Stimulated activated naive B cell treated with anti-CD40 and anti-IgM and Interleukin-4, amounts not matched to agents 10 μg/mL and 1 μg/mL and 100 μg/mL, for 72 hours (primary cell): ENCODE measurements at regions not wholly inside any gene's neighbourhood (a gene's known extent, or its start where the extent isn't known, plus 50 kb on each side); places are given as distances from the start of the nearest gene placed in this dataset.
"Not testable (repeated sequence)": the region's sequence is repeated elsewhere in the genome, so short reads cannot be mapped to it uniquely, and the experiment has no call there.

Experiments
- ATAC-seq, 2 donors: fragments of 150-1000 bp; cut with Tn5 transposase; replicated peaks; 2 replicates each; pipeline ENCODE4 v1.10.0; 2021; ENCODE audit warnings: moderate library complexity in 1 of 2
- DNase-seq: peaks from one replicate; pipeline ENCODE4 v3.0.0; 2021
- H3K27ac Mint-ChIP-seq: one replicate; pipeline ENCODE4 v1.8.0; 2022; ENCODE audit warnings: mild to moderate bottlenecking, mixed read lengths
- H3K27me3 Mint-ChIP-seq, 2 donors: one replicate each; pipeline ENCODE4 v1.8.0; 2022; ENCODE audit warnings: mixed read lengths in 2 of 2
- H3K36me3 Mint-ChIP-seq, 2 donors: one replicate each; pipeline ENCODE4 v1.8.0; 2022; ENCODE audit warnings: mixed read lengths in 2 of 2, mild to moderate bottlenecking in 1 of 2
- H3K4me1 Mint-ChIP-seq, 2 donors: one replicate each; pipeline ENCODE4 v1.8.0; 2022; ENCODE audit warnings: mixed read lengths in 2 of 2, mild to moderate bottlenecking in 1 of 2
- H3K4me3 Mint-ChIP-seq, 2 donors: one replicate each; pipeline ENCODE4 v1.8.0; 2022; ENCODE audit warnings: mild to moderate bottlenecking in 2 of 2, mixed read lengths in 2 of 2, moderate library complexity in 1 of 2
- H3K9me3 Mint-ChIP-seq, 2 donors: one replicate each; pipeline ENCODE4 v1.8.0; 2022; ENCODE audit warnings: mixed read lengths in 2 of 2, mild to moderate bottlenecking in 1 of 2

DNA sequence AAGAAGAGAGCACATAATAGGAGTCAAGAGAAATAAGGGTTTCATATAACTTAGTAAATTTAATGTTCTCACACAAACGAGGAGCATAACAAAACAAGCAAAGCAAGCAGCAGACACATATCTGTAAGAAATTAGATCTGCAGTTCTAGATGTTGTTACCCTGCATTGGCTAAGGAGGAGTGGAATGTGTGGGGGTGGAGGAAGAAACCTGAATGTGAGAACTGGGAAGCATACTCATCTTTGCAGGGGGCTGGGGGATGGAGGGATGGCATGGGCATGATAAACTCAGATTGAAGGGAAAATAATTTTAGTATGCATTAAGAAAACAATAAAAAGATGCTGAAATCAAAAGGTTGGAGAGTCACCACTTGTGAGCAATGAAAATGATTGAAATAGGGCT, 255.0 kb downstream of the LIG4 start:
- no peaks in the 10 kb centered on the region for H3K27me3 Mint-ChIP-seq
- H3K36me3 Mint-ChIP-seq, result no peaks in the 10 kb centered on the region
- H3K9me3 Mint-ChIP-seq, result peaks cover 0 to 2% of the 10 kb centered on the region in 2 donors
- ATAC-seq (no peak), DNase-seq (no peak)
- no peak overlapping the region for H3K4me3 Mint-ChIP-seq
- H3K27ac Mint-ChIP-seq, result no peak overlapping the region
- H3K4me1 Mint-ChIP-seq, result no peaks in the 10 kb centered on the region

DNA sequence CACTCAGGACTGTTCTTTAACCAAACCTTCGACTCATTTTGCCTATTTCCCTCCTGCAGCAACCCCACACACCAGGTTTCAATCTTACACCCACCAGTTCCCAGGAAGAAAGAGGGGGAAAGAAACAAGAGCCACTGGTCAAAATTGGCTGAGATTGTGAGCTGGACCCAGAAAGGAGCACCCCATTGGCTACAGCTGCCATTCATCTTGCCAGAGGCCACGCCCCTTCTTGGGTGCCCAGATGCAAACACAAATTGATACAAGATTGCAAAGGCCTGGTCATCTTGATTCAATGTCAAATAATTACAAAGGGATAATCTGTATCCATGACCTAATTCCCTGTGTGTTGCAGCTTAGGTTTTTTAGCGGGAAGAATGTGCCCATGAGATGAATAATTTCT, 258.4 kb downstream of the LIG4 start:
- peaks cover 1 to 3% of the 10 kb centered on the region in 2 donors for H3K9me3 Mint-ChIP-seq
- no peak overlapping the region for H3K4me3 Mint-ChIP-seq
- H3K4me1 Mint-ChIP-seq, result no peaks in the 10 kb centered on the region
- H3K27me3 Mint-ChIP-seq, result no peaks in the 10 kb centered on the region
- H3K27ac Mint-ChIP-seq, result no peak overlapping the region
- ATAC-seq, result no peak
- no peaks in the 10 kb centered on the region for H3K36me3 Mint-ChIP-seq
- no peak for DNase-seq

DNA sequence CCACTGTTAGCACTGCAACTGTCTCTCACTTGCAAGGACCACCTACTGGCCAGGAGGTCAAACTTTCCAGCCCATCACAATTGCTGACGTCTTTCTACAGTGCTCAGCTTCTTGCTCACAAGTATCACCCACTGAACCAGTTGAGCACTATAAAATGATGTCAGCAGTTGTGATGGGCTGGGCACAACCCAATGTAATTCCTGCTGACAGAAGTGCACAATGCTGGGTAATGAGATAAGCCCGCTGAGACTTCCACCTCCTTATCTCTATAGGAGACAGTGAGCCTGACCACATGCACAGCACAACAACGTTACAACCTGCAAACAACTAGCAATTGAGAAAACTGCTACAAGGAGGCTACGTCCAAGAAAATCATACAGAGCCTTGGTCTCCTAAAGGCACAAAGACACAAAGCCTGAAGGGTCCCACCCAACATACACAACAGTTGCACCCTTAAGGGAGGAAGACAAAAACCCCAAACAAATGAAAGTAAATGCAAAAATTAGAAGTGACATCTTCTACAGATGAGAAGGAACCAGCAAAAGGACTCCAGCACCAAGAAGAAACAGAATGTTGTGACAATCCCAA, 273.2 kb downstream of the LIG4 start:
- H3K36me3 Mint-ChIP-seq, result no peaks in the 10 kb centered on the region
- no peak for ATAC-seq
- no peak overlapping the region for H3K4me3 Mint-ChIP-seq
- H3K27ac Mint-ChIP-seq, result no peak overlapping the region
- H3K4me1 Mint-ChIP-seq, result no peaks in the 10 kb centered on the region
- H3K9me3 Mint-ChIP-seq, result peaks cover 11 to 20% of the 10 kb centered on the region in 2 donors
- DNase-seq, result no peak
- H3K27me3 Mint-ChIP-seq, result no peaks in the 10 kb centered on the region

DNA sequence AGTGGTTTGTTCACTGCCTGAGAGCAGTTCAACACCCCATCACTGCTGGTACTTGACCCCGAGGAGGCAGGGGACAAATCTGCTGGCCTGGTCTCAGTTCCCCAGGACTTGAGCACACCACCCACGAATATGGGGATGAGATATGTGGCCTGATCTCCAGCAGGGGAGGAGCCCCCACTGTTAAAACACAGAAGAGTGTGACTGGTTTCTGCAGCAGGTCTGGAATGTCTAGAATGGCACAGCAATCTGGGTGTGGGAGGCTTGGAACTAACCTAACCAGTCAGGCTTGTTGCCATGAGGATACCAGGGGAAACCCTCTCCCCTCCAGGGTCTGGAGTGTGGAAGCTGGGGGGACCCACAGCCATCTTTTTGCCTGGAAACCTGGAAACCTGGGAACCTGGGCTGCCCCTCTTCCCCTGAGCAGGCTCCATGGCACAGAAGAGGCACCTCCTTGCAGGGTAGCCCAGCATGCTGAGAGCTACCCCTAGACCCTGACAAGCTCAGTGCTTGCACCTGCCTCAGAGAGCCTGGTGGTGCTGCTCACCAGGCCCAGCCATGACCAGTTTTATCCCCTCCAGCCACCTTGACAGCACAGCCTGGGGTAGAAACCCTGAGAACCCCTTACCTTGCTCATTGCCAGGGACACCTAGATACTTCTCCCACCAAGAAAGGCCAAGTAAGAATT, 273.8 kb downstream of the LIG4 start:
- H3K36me3 Mint-ChIP-seq, result no peaks in the 10 kb centered on the region
- ATAC-seq (no peak), DNase-seq (no peak)
- H3K9me3 Mint-ChIP-seq, result peaks cover 9 to 20% of the 10 kb centered on the region in 2 donors
- H3K4me3 Mint-ChIP-seq, result no peak overlapping the region
- H3K27ac Mint-ChIP-seq, result no peak overlapping the region
- no peaks in the 10 kb centered on the region for H3K27me3 Mint-ChIP-seq
- no peaks in the 10 kb centered on the region for H3K4me1 Mint-ChIP-seq

DNA sequence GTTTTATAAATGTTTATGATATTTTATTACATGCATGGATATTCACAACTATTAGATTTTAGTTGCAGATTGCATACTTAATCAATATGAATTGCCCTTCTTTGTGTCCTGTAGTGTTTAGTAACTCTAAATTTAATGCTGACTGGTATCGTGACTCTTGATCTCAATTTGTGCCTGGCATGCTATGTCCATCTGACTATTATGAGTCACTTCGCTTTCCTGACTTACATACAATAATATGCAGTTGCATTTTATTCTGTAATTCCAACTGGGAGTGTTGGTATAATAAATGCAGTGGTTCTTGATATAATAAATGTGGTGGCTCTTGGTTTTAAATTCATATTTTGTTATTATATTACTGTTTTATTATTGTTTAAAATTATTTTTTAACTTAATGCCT, 277.5 kb downstream of the LIG4 start:
- DNase-seq, result no peak
- Mint-ChIP-seq H3K4me3 (no peak overlapping the region), H3K4me1 (no peaks in the 10 kb centered on the region), H3K9me3 (peaks cover 6 to 9% of the 10 kb centered on the region in 2 donors), H3K27ac (no peak overlapping the region), H3K27me3 (no peaks in the 10 kb centered on the region), H3K36me3 (no peaks in the 10 kb centered on the region)
- no peak for ATAC-seq

DNA sequence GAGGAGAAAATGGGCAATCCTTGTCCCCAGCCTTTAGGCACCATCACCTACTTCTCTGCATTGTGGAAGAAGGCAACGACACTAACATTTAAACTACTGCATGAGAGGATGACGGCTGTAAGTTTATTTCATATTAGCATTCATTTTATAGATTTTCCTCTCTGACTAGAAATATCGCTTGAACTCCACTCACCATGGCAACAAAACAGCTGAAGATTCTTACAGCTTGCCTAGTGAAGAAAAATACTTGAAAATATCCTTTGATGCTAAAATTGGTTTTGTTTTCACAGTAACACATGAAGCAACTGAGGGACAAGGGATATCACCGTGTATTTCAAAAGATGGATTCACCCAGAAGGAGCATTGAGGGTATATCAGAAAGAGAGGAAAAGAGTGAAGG, 284.3 kb downstream of the LIG4 start:
- H3K4me3 Mint-ChIP-seq, result no peak overlapping the region
- H3K4me1 Mint-ChIP-seq, result no peaks in the 10 kb centered on the region
- peaks cover 0 to 7% of the 10 kb centered on the region in 2 donors for H3K9me3 Mint-ChIP-seq
- no peaks in the 10 kb centered on the region for H3K27me3 Mint-ChIP-seq
- no peak for ATAC-seq
- H3K27ac Mint-ChIP-seq, result no peak overlapping the region
- DNase-seq, result no peak
- H3K36me3 Mint-ChIP-seq, result no peaks in the 10 kb centered on the region

DNA sequence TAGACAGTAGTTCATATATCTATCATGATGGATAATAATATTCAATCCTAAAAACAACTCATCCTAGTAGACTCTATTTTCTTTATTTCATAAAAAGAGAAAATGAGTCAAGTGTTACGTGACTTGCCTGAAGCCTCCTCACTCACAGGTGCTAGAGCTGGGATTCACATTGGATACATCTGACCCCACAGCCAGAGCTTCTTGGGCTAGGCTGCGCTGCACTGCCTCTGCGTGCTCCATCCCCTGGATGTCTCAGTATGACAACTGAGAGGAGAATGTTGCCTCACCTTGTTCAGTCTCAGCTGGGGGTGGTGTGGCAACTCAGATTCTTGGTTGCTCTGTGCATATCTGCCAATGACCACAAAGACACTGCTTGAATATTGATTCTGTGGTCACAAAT, 286.6 kb downstream of the LIG4 start:
- no peaks in the 10 kb centered on the region for H3K36me3 Mint-ChIP-seq
- H3K27me3 Mint-ChIP-seq, result no peaks in the 10 kb centered on the region
- H3K4me1 Mint-ChIP-seq, result no peaks in the 10 kb centered on the region
- peaks cover 0 to 4% of the 10 kb centered on the region in 2 donors for H3K9me3 Mint-ChIP-seq
- DNase-seq (no peak), ATAC-seq (no peak)
- H3K27ac Mint-ChIP-seq, result no peak overlapping the region
- H3K4me3 Mint-ChIP-seq, result no peak overlapping the region

DNA sequence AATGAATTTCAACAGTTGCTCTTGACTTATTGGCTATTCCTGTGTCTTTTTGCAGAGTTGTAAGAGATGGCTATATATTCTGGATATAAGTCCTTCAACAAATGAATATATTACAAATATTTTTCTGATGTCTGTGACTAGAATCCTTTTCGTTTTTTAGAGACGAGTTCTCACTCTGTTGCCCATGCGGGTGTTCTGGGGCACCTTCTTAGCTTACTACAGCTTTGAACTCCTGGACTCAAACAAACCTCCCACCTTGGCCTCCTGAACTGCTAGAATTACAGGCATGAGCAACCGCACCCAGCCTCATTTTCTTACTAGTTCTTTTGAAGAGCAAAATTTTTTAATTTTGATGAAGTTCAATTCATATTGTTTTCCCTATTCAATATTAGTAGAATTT, 287.8 kb downstream of the LIG4 start:
- ATAC-seq, result no peak
- no peaks in the 10 kb centered on the region for H3K27me3 Mint-ChIP-seq
- H3K36me3 Mint-ChIP-seq, result no peaks in the 10 kb centered on the region
- DNase-seq, result no peak
- H3K27ac Mint-ChIP-seq, result no peak overlapping the region
- H3K9me3 Mint-ChIP-seq, result peaks cover 0 to 4% of the 10 kb centered on the region in 2 donors
- no peaks in the 10 kb centered on the region for H3K4me1 Mint-ChIP-seq
- H3K4me3 Mint-ChIP-seq, result no peak overlapping the region

DNA sequence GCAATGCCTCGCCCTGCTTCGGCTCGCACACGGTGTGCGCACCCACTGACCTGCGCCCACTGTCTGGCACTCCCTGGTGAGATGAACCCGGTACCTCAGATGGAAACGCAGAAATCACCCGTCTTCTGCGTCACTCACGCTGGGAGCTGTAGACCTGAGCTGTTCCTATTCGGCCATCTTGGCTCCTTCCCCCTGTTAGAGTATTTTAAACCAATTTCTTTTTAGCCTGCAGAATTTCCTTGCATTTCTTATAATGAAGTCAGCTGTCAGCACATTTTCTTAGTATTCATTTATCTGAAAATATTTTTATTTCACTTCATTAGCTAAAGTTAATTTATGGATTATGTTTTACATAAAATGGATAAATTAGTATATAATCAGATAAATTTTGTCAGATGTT, 288.8 kb downstream of the LIG4 start:
- H3K36me3 Mint-ChIP-seq, H3K27me3 Mint-ChIP-seq, H3K4me1 Mint-ChIP-seq, H3K9me3 Mint-ChIP-seq, DNase-seq, H3K27ac Mint-ChIP-seq, ATAC-seq, H3K4me3 Mint-ChIP-seq: not testable (repeated sequence)

DNA sequence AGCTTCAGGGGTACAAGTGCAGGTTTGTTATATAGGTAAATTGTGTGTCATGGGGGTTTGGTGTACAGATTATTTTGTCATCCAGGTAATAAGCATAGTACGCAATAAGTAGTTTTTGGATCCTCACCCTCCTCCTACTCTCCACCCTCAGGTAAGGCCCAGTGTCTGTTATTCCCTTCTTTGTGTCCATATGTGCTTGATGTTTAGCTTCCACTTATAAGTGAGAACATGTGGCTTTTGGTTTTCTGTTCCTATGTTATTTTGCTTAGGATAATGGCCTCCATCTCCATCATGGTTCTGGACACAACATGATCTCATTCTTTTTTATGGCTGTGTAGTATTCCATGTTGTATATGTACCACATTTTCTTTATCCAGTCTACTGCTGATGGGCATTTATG, 298.4 kb downstream of the LIG4 start:
- DNase-seq, H3K4me3 Mint-ChIP-seq, H3K36me3 Mint-ChIP-seq, H3K27me3 Mint-ChIP-seq, ATAC-seq, H3K4me1 Mint-ChIP-seq, H3K9me3 Mint-ChIP-seq, H3K27ac Mint-ChIP-seq: not testable (repeated sequence)

DNA sequence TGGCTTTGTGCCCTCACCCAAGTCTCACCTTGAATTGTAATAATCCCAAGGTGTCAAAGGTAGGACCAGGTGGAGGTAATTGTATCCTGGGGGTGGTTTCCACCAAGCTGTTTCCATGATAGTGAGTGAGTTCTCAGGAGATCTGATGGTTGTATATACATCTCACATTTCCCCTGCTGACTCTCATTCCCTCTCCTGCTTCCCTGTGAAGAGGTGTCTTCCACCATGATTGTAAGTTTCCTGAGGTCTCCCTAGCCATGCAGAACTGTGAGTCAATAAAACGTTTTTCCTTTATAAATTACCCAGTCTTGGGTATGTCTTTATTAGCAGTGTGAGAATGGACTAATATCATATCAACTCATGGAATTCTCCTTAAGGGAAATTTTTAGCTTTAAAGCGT, 302.6 kb downstream of the LIG4 start:
- no peak for ATAC-seq
- Mint-ChIP-seq H3K27ac (no peak overlapping the region), H3K27me3 (no peaks in the 10 kb centered on the region), H3K4me3 (no peak overlapping the region), H3K9me3 (peaks cover 4 to 11% of the 10 kb centered on the region in 2 donors), H3K36me3 (no peaks in the 10 kb centered on the region), H3K4me1 (no peaks in the 10 kb centered on the region)
- DNase-seq, result no peak

DNA sequence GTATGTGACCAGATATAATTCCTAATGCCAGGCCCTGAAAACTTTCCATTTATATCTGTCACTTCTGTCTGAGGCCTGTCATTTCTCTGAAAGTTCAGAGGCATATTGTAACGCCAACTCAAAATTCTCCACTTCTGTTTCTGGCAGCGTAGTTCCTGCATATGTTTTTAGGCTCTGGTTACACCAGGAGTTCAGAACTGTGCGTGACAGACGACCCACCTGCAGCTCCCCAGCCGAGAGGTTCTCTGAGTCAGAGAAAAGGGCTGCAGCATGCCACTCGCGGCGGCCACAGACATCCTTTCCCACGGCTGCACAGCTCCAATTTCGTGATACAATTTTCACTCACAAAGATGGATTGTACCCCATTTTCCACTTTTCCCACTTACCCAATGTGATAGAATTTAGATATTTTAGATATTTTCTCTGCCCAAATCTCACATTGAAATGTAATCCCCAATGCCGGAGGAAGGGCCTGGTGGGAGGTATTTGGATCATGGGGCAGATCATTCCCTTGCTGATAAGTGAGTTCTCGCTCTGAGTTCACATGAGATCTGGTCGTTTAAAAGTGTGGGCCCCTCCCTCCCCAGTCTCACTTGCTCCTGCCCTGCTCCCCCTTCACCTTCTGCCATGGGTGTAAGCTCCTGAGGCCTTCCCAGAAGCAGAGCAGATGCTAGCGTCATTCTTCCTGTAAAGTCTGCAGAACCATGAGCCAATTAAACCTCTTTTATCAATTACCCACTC, 308.1 kb downstream of the LIG4 start:
- no peak for DNase-seq
- no peak overlapping the region for H3K4me3 Mint-ChIP-seq

DNA sequence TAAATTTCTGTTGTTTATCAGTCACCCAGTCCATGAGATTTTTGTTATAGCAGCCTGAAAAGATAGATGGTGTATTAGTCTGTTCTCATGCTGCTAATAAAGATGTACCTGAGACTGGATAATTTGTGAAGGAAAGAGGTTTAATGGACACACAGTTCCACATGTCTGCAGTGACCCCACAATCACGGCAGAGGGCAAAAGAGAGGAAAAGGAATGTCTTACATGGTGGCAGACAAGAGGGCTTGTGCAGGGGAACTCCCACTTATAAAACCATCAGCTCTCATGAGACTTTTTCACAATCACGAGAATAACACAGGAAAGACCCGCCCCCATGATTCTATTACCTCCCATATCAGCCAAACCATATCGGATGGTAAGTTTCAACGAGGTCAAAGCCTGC, 309.2 kb downstream of the LIG4 start:
- no peaks in the 10 kb centered on the region for H3K27me3 Mint-ChIP-seq
- no peak overlapping the region for H3K4me3 Mint-ChIP-seq
- DNase-seq (no peak), ATAC-seq (no peak)
- peaks cover 3 to 8% of the 10 kb centered on the region in 2 donors for H3K9me3 Mint-ChIP-seq
- H3K4me1 Mint-ChIP-seq, result no peaks in the 10 kb centered on the region
- H3K27ac Mint-ChIP-seq, result no peak overlapping the region
- H3K36me3 Mint-ChIP-seq, result no peaks in the 10 kb centered on the region

More for the DNA sequence above, 308.1 kb downstream of the LIG4 start:
- Mint-ChIP-seq H3K4me1 (no peaks in the 10 kb centered on the region), H3K9me3 (peaks cover 3 to 8% of the 10 kb centered on the region in 2 donors), H3K36me3 (no peaks in the 10 kb centered on the region), H3K27ac (no peak overlapping the region), H3K27me3 (no peaks in the 10 kb centered on the region)
- no peak for ATAC-seq

DNA sequence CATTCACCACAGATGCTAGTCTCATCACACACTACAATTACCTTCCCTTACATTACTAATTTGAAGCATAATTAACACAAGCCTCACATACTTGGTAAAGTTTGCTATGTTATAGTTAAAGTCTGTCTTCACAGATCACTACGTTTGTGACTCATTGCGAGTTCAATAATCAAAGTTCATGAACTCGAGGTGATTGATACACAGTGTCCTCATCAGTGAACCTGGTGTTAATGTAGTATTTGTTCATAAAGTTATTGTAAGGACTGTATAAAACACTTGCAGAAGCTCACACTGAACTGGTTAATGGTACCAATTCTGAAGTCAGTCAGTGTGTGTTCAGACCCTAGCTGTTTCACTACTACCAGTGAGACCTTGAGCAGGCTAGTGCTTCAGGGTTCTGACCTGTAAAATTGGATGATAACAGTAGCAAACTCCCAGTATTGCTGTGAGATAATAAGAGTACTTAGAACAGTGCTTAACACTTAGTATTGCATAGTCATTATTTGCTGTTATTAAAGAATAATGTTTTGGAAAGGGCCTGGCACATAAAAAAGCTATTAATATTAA, 313.3 kb downstream of the LIG4 start:
- H3K9me3 Mint-ChIP-seq, result peaks cover 3 to 5% of the 10 kb centered on the region in 2 donors
- H3K27ac Mint-ChIP-seq, result no peak overlapping the region
- H3K27me3 Mint-ChIP-seq, result no peaks in the 10 kb centered on the region
- DNase-seq (no peak), ATAC-seq (no peak)
- H3K4me3 Mint-ChIP-seq, result no peak overlapping the region
- H3K4me1 Mint-ChIP-seq, result no peaks in the 10 kb centered on the region
- H3K36me3 Mint-ChIP-seq, result no peaks in the 10 kb centered on the region

DNA sequence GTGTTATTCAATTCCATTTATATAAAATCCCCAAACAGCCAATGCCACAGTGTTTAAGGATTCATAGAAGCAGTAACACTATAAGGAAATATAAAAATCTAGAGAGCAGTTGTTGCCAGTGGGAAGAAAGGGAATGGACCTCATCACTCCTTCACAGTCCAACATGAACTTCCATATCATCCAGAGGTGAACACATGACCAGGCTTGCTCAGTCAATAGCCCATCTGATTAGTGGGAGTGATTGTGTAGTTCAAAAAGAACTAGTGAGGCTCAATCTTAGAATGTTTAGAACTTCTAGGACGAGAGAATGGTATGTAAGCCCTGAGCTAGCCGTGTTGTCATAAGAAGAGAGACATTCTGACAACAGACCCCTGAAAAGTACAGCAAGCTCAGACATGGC, 314.1 kb downstream of the LIG4 start:
- no peak for ATAC-seq
- no peaks in the 10 kb centered on the region for H3K36me3 Mint-ChIP-seq
- H3K4me3 Mint-ChIP-seq, result no peak overlapping the region

More for the DNA sequence above, 314.1 kb downstream of the LIG4 start:
- Mint-ChIP-seq H3K4me1 (no peaks in the 10 kb centered on the region), H3K27ac (no peak overlapping the region), H3K27me3 (no peaks in the 10 kb centered on the region), H3K9me3 (peaks cover 3 to 5% of the 10 kb centered on the region in 2 donors)
- DNase-seq, result no peak
